ENCODE measurements at regions not wholly inside any gene's neighbourhood (a gene's known extent, or its start where the extent isn't known, plus 50 kb on each side); places are given as distances from the start of the nearest gene placed in this dataset.

- TF ChIP-seq CTCF (IDR thresholded peaks at IDR 0.05) (no peak), POLR2A (IDR thresholded peaks at IDR 0.05) (no peak), EP300 (IDR thresholded peaks at IDR 0.05) (no peak)
Measured at GRCh38 chr7:41755096-41755495, 52.2 kb upstream of the INHBA start.

Measured in ovary (tissue), 3 donors.